ENCODE measurements at regions not wholly inside any gene's neighbourhood (a gene's known extent, or its start where the extent isn't known, plus 50 kb on each side); places are given as distances from the start of the nearest gene placed in this dataset.

DNA sequence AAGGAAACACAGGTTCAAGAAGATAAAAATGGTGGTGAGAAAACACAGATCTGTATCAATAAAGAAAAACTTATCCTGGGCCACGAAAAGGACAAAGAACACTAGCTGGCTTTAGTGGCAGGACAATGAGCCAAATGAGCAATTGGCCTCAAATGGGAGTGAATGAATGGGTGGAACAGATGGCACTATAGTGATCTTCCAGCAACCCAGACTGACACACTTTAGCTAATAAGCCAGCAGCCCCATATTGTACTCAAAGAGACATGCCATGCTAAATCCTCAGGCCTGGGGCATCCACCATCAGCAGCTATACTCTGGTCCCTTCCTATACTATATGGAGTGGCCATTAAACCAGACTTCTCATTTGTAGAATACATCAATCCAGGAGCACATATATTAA is 60.0 kb upstream of the GADL1 start:
- Histone ChIP-seq H2AFZ (no peak overlapping the region), H4K20me1 (ENCODE audit: insufficient read depth, poor library complexity, severe bottlenecking) (no peaks in the 10 kb centered on the region), H3K36me3 (replicated peaks; ENCODE audit: insufficient read depth, low read depth) (no peaks in the 10 kb centered on the region), H3K79me2 (no peaks in the 10 kb centered on the region), H3K9me3 (ENCODE audit: low read depth) (no peaks in the 10 kb centered on the region), H3K27me3 (no peaks in the 10 kb centered on the region), H3K27ac (no peak overlapping the region), H3K4me2 (no peak overlapping the region), H3K4me1 (ENCODE audit: insufficient read depth) (no peaks in the 10 kb centered on the region), H3K9me2 (replicated peaks; ENCODE audit: insufficient read depth) (no peaks in the 10 kb centered on the region), H3K4me3 (no peak overlapping the region)
- 91% methylated on average over 1 of the region's 1 CpG for WGBS (ENCODE audit: low lambda C conversion rate, missing lambda C conversion rate)
- no peak for DNase-seq (ENCODE audit: low spot score)
- TF ChIP-seq, protein P1, sequence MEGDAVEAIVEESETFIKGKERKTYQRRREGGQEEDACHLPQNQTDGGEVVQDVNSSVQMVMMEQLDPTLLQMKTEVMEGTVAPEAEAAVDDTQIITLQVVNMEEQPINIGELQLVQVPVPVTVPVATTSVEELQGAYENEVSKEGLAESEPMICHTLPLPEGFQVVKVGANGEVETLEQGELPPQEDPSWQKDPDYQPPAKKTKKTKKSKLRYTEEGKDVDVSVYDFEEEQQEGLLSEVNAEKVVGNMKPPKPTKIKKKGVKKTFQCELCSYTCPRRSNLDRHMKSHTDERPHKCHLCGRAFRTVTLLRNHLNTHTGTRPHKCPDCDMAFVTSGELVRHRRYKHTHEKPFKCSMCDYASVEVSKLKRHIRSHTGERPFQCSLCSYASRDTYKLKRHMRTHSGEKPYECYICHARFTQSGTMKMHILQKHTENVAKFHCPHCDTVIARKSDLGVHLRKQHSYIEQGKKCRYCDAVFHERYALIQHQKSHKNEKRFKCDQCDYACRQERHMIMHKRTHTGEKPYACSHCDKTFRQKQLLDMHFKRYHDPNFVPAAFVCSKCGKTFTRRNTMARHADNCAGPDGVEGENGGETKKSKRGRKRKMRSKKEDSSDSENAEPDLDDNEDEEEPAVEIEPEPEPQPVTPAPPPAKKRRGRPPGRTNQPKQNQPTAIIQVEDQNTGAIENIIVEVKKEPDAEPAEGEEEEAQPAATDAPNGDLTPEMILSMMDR (IDR thresholded peaks at IDR 0.05; ENCODE audit: poor library complexity), result no peak
- no peak for TF ChIP-seq EZH2 (IDR thresholded peaks at IDR 0.05; ENCODE audit: borderline replicate concordance)
- TF ChIP-seq EZH2phosphoT487 (IDR thresholded peaks at IDR 0.05; ENCODE audit: low read depth, severe bottlenecking, unreplicated experiment), result no peak

DNA sequence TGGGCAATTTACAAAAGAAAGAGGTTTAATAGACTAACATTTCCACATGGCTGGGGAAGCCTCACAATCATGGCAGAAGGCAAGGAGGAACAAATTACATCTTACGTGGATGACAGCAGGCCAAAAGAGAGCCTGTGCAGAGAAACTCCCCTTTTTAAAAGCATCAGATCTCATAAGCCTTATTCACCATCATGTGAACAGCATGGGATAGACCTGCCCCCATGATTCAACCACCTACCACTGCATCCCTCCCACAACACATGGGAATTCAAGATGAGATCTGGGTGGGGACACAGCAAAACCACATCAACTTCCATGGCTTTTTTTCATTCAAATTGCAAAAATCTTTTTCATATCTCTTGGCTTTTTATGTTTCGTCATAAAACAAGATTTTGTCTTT is 67.6 kb upstream of the GADL1 start:
- H3K4me3 ChIP-seq, result no peak overlapping the region
- no peak overlapping the region for H3K27ac ChIP-seq
- 94% methylated on average over 2 of the region's 2 CpGs for WGBS (ENCODE audit: low lambda C conversion rate, missing lambda C conversion rate)
- TF ChIP-seq EZH2 (IDR thresholded peaks at IDR 0.05; ENCODE audit: borderline replicate concordance), result no peak
- TF ChIP-seq, protein P1 (IDR thresholded peaks at IDR 0.05; ENCODE audit: poor library complexity), result no peak
- no peak for TF ChIP-seq EZH2phosphoT487 (IDR thresholded peaks at IDR 0.05; ENCODE audit: low read depth, severe bottlenecking, unreplicated experiment)
- no peaks in the 10 kb centered on the region for H3K27me3 ChIP-seq
- no peak overlapping the region for H2AFZ ChIP-seq
- no peaks in the 10 kb centered on the region for H3K9me2 ChIP-seq (replicated peaks; ENCODE audit: insufficient read depth)
- no peaks in the 10 kb centered on the region for H4K20me1 ChIP-seq (ENCODE audit: insufficient read depth, poor library complexity, severe bottlenecking)
- H3K9me3 ChIP-seq (ENCODE audit: low read depth), result no peaks in the 10 kb centered on the region
- H3K79me2 ChIP-seq, result no peaks in the 10 kb centered on the region
- no peaks in the 10 kb centered on the region for H3K4me1 ChIP-seq (ENCODE audit: insufficient read depth)
- H3K4me2 ChIP-seq, result no peak overlapping the region
- DNase-seq (ENCODE audit: low spot score), result no peak
- H3K36me3 ChIP-seq (replicated peaks; ENCODE audit: insufficient read depth, low read depth), result no peaks in the 10 kb centered on the region

DNA sequence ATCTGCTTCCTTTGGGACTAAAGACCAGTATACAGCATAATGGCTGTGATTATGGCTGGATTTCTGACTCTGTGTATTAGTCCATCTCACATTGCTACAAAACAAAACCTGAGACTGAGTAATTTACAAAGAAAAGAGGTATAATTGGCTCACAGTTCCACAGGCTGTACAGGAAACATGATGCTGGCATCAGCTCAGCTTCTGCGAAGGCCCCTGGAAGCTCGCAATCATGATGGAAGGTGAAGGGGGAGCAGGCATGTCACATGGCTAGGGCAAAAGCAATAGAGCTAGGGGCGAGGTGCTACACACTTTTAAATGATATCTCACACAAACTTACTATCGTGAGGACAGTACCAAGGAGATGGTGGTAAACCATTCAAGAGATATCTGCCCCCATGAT is 68.0 kb upstream of the GADL1 start:
- WGBS (ENCODE audit: low lambda C conversion rate, missing lambda C conversion rate), result 89% methylated on average over 4 of the region's 4 CpGs
- no peaks in the 10 kb centered on the region for H3K36me3 ChIP-seq (replicated peaks; ENCODE audit: insufficient read depth, low read depth)
- H3K9me3 ChIP-seq (ENCODE audit: low read depth), result no peaks in the 10 kb centered on the region
- no peak overlapping the region for H3K4me2 ChIP-seq
- H3K79me2 ChIP-seq, result no peaks in the 10 kb centered on the region
- H4K20me1 ChIP-seq (ENCODE audit: insufficient read depth, poor library complexity, severe bottlenecking), result no peaks in the 10 kb centered on the region
- H3K9me2 ChIP-seq (replicated peaks; ENCODE audit: insufficient read depth), result no peaks in the 10 kb centered on the region
- H3K4me3 ChIP-seq, result no peak overlapping the region
- no peak overlapping the region for H3K27ac ChIP-seq
- no peak for DNase-seq (ENCODE audit: low spot score)
- H3K4me1 ChIP-seq (ENCODE audit: insufficient read depth), result no peaks in the 10 kb centered on the region
- no peak overlapping the region for H2AFZ ChIP-seq
- TF ChIP-seq EZH2 (IDR thresholded peaks at IDR 0.05; ENCODE audit: borderline replicate concordance) (no peak), EZH2phosphoT487 (IDR thresholded peaks at IDR 0.05; ENCODE audit: low read depth, severe bottlenecking, unreplicated experiment) (no peak)
- TF ChIP-seq, protein P1 (IDR thresholded peaks at IDR 0.05; ENCODE audit: poor library complexity), result no peak
- H3K27me3 ChIP-seq, result no peaks in the 10 kb centered on the region

DNA sequence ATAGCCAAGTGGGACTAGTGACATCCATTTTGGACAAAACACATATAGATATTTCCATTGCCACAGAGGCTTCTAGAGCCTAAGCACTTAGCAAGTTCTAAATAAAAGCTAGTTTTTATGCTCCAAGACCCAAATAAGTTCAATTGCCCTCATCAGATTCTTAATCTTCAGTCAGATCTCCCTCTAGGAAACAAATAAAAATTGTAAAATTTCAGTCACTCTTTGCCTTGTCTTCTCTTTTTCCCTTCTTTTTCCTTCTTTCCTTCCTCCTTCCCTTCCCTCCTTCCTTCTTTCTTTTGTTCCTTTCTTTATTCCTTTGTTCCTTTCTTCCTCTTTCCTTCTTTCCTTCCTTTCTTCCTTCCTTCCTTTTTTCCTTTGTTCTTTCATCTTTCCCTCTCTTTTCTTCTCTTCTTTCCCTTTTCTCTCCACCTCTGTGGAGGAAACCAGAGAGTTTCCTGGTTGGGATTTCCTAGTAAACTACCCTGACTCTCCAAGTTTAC is 68.8 kb upstream of the GADL1 start:
- Histone ChIP-seq H3K4me1 (ENCODE audit: insufficient read depth) (no peaks in the 10 kb centered on the region), H3K4me3 (no peak overlapping the region), H3K27me3 (no peaks in the 10 kb centered on the region), H3K4me2 (no peak overlapping the region), H3K36me3 (replicated peaks; ENCODE audit: insufficient read depth, low read depth) (no peaks in the 10 kb centered on the region), H4K20me1 (ENCODE audit: insufficient read depth, poor library complexity, severe bottlenecking) (no peaks in the 10 kb centered on the region), H3K79me2 (no peaks in the 10 kb centered on the region), H3K27ac (no peak overlapping the region), H3K9me3 (ENCODE audit: low read depth) (no peaks in the 10 kb centered on the region), H2AFZ (no peak overlapping the region), H3K9me2 (replicated peaks; ENCODE audit: insufficient read depth) (no peaks in the 10 kb centered on the region)
- no peak for DNase-seq (ENCODE audit: low spot score)
- TF ChIP-seq EZH2phosphoT487 (IDR thresholded peaks at IDR 0.05; ENCODE audit: low read depth, severe bottlenecking, unreplicated experiment) (no peak), EZH2 (IDR thresholded peaks at IDR 0.05; ENCODE audit: borderline replicate concordance) (no peak)
- TF ChIP-seq, protein P1 (IDR thresholded peaks at IDR 0.05; ENCODE audit: poor library complexity), result no peak
